ENCODE measurements at regions not wholly inside any gene's neighbourhood (a gene's known extent, or its start where the extent isn't known, plus 50 kb on each side); places are given as distances from the start of the nearest gene placed in this dataset.

DNA sequence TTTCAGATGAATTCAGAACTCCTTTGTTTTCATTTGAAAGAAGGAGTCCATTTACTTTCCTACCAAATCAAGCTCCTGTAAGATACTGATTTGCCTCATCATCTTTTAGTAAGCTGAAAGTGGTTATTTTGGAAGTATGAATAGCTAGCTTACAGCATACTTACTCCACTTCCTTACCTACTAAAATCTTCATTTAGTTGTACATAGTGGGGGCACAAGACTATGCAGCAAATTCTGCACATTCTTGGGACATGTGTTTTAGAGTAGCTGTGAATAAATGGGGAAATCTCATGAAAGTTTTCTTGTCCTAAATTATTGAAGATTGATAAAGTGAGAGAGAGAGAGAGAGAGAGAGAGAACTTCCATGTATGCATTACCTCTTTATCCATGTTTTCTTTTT is 256.3 kb downstream of the OGFRL1 start:
- DNase-seq (ENCODE audit: low spot score), result no peak
- intact Hi-C loops (cut with DNase I), result no loop called here

DNA sequence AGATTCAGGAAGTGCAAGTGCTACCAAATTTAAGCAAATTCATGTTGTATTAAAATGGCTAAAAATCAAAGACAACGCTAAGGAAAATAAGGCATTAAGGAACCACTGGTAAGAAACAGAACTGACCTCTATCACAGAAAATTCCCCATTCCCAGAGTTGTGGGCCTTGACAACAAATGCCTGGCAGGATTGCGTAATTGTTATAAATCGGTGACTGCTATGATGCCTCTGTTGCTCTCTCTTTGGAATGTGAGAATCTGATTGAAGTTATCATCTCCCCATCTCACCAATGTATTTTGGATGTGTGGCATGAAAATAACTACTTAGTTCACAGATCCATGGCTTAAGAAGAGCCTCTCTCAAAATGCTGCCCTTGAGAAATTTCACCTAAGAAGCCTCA is 257.3 kb downstream of the OGFRL1 start:
- DNase-seq (ENCODE audit: low spot score), result no peak
- intact Hi-C loops (cut with DNase I), result no loop called here

GRCh38 chr6:71551798-71552197 is 263.2 kb downstream of the OGFRL1 start:
- intact Hi-C loops (cut with DNase I), result no loop called here
- DNase-seq (ENCODE audit: low spot score), result peak; percentile 62

DNA sequence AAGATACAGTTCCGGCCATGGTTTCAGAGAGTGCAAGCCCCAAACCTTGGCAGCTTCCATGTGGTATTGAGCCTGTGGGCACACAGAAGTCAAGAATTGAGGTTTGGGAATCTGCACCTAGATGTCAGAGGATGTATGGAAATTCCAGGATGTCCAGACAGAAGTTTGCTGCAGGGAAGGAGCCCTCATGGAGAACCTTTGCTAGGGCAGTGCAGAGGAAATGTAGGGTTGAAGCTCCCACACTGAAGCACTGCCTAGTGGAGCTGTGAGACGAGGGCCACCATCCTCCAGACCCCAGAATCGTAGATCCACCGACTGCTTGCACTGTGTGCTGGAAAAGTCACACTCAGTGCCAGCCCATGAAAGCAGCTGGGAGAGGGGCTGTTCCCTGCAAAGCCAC is 267.5 kb downstream of the OGFRL1 start:
- no peak for DNase-seq (ENCODE audit: low spot score)
- intact Hi-C loops (cut with DNase I), result no loop called here

DNA sequence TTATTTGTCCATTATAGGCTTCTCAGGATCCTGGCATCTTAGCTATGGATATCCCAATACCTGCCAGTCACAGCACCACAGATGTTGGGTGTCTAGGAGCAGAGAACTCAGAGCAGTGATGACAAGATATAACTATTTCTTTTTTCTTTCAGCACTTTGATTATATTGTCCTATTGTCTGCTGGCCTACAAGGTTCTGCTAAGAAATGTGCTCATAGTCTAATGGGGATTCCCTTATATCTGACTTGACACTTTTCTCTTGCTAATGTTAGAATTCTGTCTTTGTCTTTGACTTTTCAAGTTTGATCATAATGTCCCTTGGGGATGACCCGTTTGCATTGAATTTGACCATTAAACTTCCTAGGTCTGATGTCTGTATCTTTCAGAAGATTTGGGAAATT is 270.4 kb downstream of the OGFRL1 start:
- DNase-seq (ENCODE audit: low spot score), result no peak
- intact Hi-C loops (cut with DNase I), result no loop called here

GRCh38 chr6:71567562-71567961 is 279.0 kb downstream of the OGFRL1 start:
- no peak for DNase-seq (ENCODE audit: low spot score)
- intact Hi-C loops (cut with DNase I), result no loop called here

- DNase-seq (ENCODE audit: low spot score), result no peak
- intact Hi-C loops (cut with DNase I), result no loop called here
These were observed 289.2 kb downstream of the OGFRL1 start for GRCh38 chr6:71577766-71578165.

- intact Hi-C loops (cut with DNase I), result no loop called here
These were observed 291.3 kb downstream of the OGFRL1 start for GRCh38 chr6:71579902-71580301.

GRCh38 chr6:71582820-71583219 is 294.2 kb downstream of the OGFRL1 start:
- intact Hi-C loops (cut with DNase I), result no loop called here
- DNase-seq (ENCODE audit: low spot score), result no peak

More at GRCh38 chr6:71579902-71580301, 291.3 kb downstream of the OGFRL1 start:
- no peak for DNase-seq (ENCODE audit: low spot score)

GRCh38 chr6:71584712-71585436 is 296.3 kb downstream of the OGFRL1 start:
- no peak for DNase-seq (ENCODE audit: low spot score)
- intact Hi-C loops (cut with DNase I), result no loop called here

DNA sequence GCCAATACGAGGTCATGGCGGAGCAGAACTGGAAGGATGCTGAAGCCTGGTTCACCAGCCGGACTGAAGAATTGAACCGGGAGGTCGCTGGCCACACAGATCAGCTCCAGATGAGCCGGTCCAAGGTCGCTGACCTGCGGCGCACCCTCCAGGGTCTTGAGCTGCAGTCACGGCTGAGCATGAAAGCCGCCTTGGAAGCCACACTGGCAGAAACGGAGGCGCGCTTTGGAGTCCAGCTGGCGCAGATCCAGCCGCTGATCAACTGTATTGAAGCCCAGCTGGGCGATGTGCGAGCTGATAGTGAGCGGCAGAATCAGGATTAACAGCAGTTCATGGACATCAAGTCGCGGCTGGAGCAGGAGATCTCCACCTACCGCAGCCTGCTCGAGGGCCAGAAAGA is 296.9 kb downstream of the OGFRL1 start:
- peak; percentile 52 for DNase-seq (ENCODE audit: low spot score)
- intact Hi-C loops (cut with DNase I), result no loop called here

DNA sequence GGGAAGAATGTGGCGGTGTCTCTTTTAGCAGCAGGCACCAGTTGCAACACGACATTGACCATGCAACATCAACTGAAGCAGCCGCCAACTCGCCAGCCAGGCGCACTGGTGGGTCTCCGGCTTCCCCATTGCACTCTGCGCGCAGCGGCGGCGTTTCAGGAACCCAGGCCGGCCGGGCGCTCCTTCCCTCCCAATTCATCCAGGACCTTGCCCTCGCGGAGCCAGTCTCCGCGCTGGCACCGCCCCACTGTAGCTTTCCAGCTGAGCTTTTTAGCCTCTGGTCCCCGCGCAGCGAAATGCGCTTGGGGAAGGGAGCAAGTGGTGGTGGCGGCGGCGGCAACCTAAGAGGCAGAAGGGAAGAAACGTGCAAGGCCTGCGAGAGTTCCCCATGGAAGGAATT is 297.9 kb upstream of the RIMS1 start:
- peak; percentile 67 for DNase-seq (ENCODE audit: low spot score)
- intact Hi-C loops (cut with DNase I), result no loop called here

GRCh38 chr6:71589254-71589653 is 297.1 kb upstream of the RIMS1 start:
- DNase-seq (ENCODE audit: low spot score), result no peak
- intact Hi-C loops (cut with DNase I), result no loop called here

DNA sequence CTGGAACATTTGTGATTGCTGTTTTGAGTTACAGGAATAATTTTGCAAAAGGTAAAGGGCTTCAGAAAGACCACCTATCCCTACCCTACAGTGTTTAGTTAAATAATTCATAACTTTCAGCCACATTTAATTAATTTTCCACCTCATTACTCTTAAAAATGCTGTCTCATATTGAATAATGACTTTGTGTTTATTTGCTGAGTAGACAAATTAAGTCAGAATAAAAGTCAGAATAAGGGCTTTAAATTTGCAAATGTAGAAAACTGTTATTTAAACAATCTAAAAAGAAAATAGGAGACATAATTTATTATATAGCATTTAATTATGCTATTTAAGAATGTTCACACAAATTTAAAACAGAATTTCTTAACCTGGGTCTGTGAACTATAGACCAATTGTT is 293.7 kb upstream of the RIMS1 start:
- DNase-seq (ENCODE audit: low spot score), result no peak
- intact Hi-C loops (cut with DNase I), result no loop called here

GRCh38 chr6:71599359-71599758 is 287.0 kb upstream of the RIMS1 start:
- DNase-seq (ENCODE audit: low spot score), result no peak
- intact Hi-C loops (cut with DNase I), result no loop called here

DNA sequence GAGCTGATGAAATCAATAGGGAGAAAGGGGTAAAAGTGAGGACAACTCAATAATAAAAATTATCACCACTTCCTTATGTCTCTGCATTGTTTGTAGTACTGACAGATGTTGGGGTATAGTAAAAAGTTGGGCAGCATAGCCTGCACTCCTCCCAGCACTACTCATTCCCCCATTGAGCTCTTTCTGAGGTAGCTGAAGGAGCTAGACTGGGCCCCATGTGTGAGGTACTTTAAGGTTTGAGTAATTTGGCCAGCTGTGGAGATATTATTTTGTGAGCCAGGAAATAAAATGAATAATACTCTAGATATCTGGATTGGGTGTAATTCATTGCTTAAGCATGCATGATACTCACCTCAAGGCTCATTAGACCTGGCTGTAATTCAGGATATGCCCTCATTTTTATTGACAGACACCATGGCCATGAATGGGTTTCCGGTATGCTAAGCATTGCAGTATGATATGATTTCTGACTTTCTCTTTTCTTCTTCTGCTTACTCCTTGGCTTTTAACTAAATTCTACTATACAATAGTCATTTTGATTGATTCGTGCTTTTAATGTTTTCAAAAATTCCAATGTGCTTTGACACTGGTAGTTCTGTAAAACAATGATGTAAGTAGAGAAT is 283.9 kb upstream of the RIMS1 start:
- intact Hi-C loops (cut with DNase I), result no loop called here
- DNase-seq (ENCODE audit: low spot score), result no peak

DNA sequence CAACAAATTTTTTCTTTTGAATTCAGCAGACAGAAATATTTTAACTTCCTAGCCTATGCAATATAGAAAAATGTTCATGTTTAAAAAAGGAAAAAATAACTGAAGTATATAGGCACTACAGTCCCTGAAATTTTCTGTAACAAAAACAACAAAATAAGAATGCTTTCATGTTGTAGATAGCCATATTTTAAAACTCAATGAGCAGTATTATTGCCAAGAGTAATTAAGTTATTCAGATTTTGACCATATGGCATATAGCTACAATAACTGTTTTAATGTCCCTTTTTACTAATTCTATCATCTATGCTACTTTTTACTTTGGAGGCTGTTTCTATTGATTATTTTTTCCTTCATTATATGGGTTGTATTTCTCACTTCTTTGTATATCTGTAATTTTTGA is 283.3 kb upstream of the RIMS1 start:
- intact Hi-C loops (cut with DNase I), result no loop called here
- DNase-seq (ENCODE audit: low spot score), result no peak

DNA sequence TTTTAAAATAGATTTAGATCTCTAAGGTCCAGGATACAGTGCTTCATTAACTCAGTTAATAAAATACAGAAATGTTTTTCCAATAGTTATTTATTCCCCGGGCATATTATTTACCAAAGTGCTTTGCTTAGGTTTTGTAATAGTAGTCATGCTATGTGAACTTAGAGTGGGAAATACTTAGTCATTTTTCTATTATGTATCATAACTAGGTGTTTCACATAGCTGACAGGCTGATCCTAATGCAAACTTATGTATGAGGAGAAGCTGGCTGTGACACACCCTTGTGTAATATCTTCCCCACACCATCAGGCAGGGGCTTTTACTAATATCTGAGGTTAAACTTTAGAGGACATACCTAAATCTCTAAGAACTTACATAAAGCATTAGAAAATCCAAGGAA is 277.7 kb upstream of the RIMS1 start:
- intact Hi-C loops (cut with DNase I), result no loop called here
- DNase-seq (ENCODE audit: low spot score), result no peak

DNA sequence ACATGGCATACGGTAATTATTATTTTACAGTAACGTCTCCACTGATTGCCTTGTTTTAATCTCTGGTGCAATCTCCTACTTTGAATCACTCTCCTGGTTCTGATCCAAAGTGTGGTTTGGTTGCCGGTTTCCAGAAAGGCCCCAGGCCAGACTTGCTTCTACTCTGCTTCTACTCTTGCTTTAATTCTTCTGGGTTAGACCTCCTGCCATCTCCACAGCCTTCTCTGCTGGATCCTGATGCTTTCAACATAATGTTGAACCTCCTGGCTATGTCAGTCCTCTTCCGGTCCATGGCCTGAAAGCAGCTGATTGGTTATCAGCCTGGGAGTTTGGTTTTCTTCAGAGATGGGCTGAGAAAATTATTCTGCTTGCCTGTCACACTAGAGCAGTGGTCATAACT is 266.5 kb upstream of the RIMS1 start:
- DNase-seq (ENCODE audit: low spot score), result no peak
- intact Hi-C loops (cut with DNase I), result no loop called here

GRCh38 chr6:71621918-71622519 is 264.3 kb upstream of the RIMS1 start:
- DNase-seq (ENCODE audit: low spot score), result no peak
- intact Hi-C loops (cut with DNase I), result no loop called here

DNA sequence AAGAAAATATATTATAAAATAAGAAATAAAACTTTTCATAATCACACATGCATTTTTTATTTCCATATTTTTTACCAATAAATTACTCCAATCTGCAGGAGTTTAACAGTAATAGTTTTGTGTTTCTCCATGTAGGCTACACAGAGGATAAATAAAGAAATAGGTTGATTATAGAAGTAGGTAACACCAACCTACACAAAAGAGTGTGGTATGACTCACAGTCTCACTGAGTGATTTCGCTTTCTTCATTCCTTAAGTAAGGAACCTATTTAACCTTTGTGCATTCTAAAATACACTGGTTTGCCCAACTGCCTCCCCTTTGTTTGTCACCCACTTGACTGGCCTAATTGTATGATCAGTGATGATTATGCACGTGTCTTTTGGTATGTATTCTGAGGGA is 244.2 kb upstream of the RIMS1 start:
- no peak for DNase-seq (ENCODE audit: low spot score)
- intact Hi-C loops (cut with DNase I), result no loop called here
